AML-193 (cell line): ENCODE measurements at regions not wholly inside any gene's neighbourhood (a gene's known extent, or its start where the extent isn't known, plus 50 kb on each side); places are given as distances from the start of the nearest gene placed in this dataset.
"Not testable (repeated sequence)": the region's sequence is repeated elsewhere in the genome, so short reads cannot be mapped to it uniquely, and the experiment has no call there.

ENCODE experiments used
- DNase-seq, 2 experiments: peaks; one replicate each; lab custom pipeline; 2025; lab: John Stamatoyannopoulos, UW

GRCh38 chrX:40788698-40789097 lies 53.4 kb upstream of the MED14 start:
- not testable (repeated sequence) for DNase-seq

- DNase-seq, result no peak
Observed at GRCh38 chrX:40792433-40792832, 57.1 kb upstream of the MED14 start.

- DNase-seq, result not testable (repeated sequence)
Observed at GRCh38 chrX:40794829-40795130, 59.4 kb upstream of the MED14 start.

GRCh38 chrX:40799745-40800144 lies 64.4 kb upstream of the MED14 start:
- DNase-seq, result not testable (repeated sequence)

GRCh38 chrX:40805404-40805803 lies 70.1 kb upstream of the MED14 start:
- no peak for DNase-seq

- no peak for DNase-seq
Observed at GRCh38 chrX:40806513-40807220, 71.3 kb upstream of the MED14 start.

- no peak for DNase-seq
Observed at GRCh38 chrX:40807384-40807783, 72.0 kb upstream of the MED14 start.

- no peak for DNase-seq
Observed at GRCh38 chrX:40808203-40808602, 72.9 kb upstream of the MED14 start.

- DNase-seq, result no peak
Observed at GRCh38 chrX:40809210-40809609, 73.9 kb upstream of the MED14 start.

GRCh38 chrX:40815045-40815444 lies 79.7 kb upstream of the MED14 start:
- DNase-seq, result not testable (repeated sequence)

- no peak for DNase-seq
Observed at GRCh38 chrX:40816906-40817305, 81.6 kb upstream of the MED14 start.

GRCh38 chrX:40818236-40818635 lies 82.9 kb upstream of the MED14 start:
- DNase-seq, result no peak

GRCh38 chrX:40821780-40822179 lies 86.4 kb upstream of the MED14 start:
- no peak for DNase-seq

GRCh38 chrX:40827331-40827730 lies 92.0 kb upstream of the MED14 start:
- DNase-seq, result no peak

- no peak for DNase-seq
Observed at GRCh38 chrX:40831750-40832149, 96.4 kb upstream of the MED14 start.

- no peak for DNase-seq
Observed at GRCh38 chrX:40832723-40833122, 97.4 kb upstream of the MED14 start.

- no peak for DNase-seq
Observed at GRCh38 chrX:40834225-40834624, 98.9 kb upstream of the MED14 start.

- DNase-seq, result no peak
Observed at GRCh38 chrX:40835526-40835925, 100.2 kb upstream of the MED14 start.

- no peak for DNase-seq
Observed at GRCh38 chrX:40843643-40844042, 108.3 kb upstream of the MED14 start.

- no peak for DNase-seq
Observed at GRCh38 chrX:40844471-40844870, 109.1 kb upstream of the MED14 start.

- no peak for DNase-seq
Observed at GRCh38 chrX:40845331-40845911, 110.1 kb upstream of the MED14 start.

- DNase-seq, result no peak
Observed at GRCh38 chrX:40849906-40850823, 114.8 kb upstream of the MED14 start.

GRCh38 chrX:40852586-40852985 lies 117.2 kb upstream of the MED14 start:
- DNase-seq, result no peak
